GM12873 (cell line): ENCODE measurements at regions not wholly inside any gene's neighbourhood (a gene's known extent, or its start where the extent isn't known, plus 50 kb on each side); places are given as distances from the start of the nearest gene placed in this dataset.

ENCODE experiments used
- CTCF ChIP-seq: IDR thresholded peaks from 2 replicates; pipeline ENCODE4 v1.5.1; 2012; ENCODE audit warnings: low read depth, mild to moderate bottlenecking, moderate library complexity, low read length, control low read depth; ENCODE audit not compliant: insufficient read depth; ENCODE audit errors: missing control alignments

GRCh38 chr5:143730112-143730801 is 81.7 kb upstream of the HMHB1 start:
- TF ChIP-seq CTCF, result no peak

- TF ChIP-seq CTCF, result no peak
These were observed 82.5 kb upstream of the HMHB1 start for GRCh38 chr5:143729334-143729946.

- no peak for TF ChIP-seq CTCF
These were observed 88.8 kb upstream of the HMHB1 start for GRCh38 chr5:143723159-143723558.

- TF ChIP-seq CTCF, result no peak
These were observed 90.0 kb upstream of the HMHB1 start for GRCh38 chr5:143721925-143722324.

GRCh38 chr5:143720689-143721088 is 91.3 kb upstream of the HMHB1 start:
- TF ChIP-seq CTCF, result no peak

GRCh38 chr5:143717400-143717799 is 94.6 kb upstream of the HMHB1 start:
- no peak for TF ChIP-seq CTCF

- TF ChIP-seq CTCF, result no peak
These were observed 95.1 kb upstream of the HMHB1 start for GRCh38 chr5:143716881-143717280.
